Tibial nerve (tissue), 3 donors: ENCODE measurements at regions not wholly inside any gene's neighbourhood (a gene's known extent, or its start where the extent isn't known, plus 50 kb on each side); places are given as distances from the start of the nearest gene placed in this dataset.

ENCODE experiments used
- POLR2A ChIP-seq, 2 donors: fragments of 450-650 bp; IDR thresholded peaks; one replicate each; pipeline ENCODE4 v1.6.1; 2017; ENCODE audit warnings: antibody characterized with exemption in 2 of 2, mild to moderate bottlenecking in 2 of 2, moderate library complexity in 2 of 2
- TF ChIP-seq, protein P1 (sequence below), 5 experiments: fragments of 200-600 bp in 3 of 5; fragments of 450-650 bp in 2 of 5; sonication (generic) in 3 of 5; IDR thresholded peaks; one replicate each; pipeline ENCODE4 v1.5.1; 2016 to 2019; ENCODE audit warnings: antibody characterized with exemption in 5 of 5, mild to moderate bottlenecking in 3 of 5, moderate library complexity in 2 of 5

DNA sequence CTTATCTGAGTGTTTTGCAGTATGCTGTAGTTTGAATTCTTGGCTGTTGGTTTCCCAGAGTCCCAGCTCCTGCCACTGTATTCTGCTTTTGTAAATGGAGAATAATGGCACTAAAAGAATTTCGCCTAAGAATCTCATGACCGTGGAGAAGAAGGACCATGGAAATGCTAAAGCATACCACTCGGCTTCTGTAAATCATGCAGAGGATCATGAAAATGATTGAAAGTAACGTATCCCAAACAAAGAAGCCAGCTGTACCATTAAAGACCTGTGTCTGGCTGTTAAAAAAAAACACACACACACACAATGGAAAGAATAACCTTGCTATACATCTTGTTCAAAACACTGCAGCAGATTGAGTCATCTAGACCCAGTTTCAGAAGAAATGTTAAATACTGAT, 287.9 kb downstream of the ZNF326 start:
- TF ChIP-seq, protein P1, sequence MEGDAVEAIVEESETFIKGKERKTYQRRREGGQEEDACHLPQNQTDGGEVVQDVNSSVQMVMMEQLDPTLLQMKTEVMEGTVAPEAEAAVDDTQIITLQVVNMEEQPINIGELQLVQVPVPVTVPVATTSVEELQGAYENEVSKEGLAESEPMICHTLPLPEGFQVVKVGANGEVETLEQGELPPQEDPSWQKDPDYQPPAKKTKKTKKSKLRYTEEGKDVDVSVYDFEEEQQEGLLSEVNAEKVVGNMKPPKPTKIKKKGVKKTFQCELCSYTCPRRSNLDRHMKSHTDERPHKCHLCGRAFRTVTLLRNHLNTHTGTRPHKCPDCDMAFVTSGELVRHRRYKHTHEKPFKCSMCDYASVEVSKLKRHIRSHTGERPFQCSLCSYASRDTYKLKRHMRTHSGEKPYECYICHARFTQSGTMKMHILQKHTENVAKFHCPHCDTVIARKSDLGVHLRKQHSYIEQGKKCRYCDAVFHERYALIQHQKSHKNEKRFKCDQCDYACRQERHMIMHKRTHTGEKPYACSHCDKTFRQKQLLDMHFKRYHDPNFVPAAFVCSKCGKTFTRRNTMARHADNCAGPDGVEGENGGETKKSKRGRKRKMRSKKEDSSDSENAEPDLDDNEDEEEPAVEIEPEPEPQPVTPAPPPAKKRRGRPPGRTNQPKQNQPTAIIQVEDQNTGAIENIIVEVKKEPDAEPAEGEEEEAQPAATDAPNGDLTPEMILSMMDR (IDR thresholded peaks at IDR 0.05): no peak
- no peak for TF ChIP-seq POLR2A (IDR thresholded peaks at IDR 0.05)
